GM19455 (cell line): ENCODE measurements at regions not wholly inside any gene's neighbourhood (a gene's known extent, or its start where the extent isn't known, plus 50 kb on each side); places are given as distances from the start of the nearest gene placed in this dataset.

Experiments used
- ATAC-seq: cut with Tn5 transposase; IDR thresholded peaks from one replicate; pipeline ENCODE4 v1.9.1; 2021; ENCODE audit not compliant: unreplicated experiment

- no peak for ATAC-seq
Measured at GRCh38 chr14:25108291-25108690, 58.3 kb upstream of the STXBP6 start.

- no peak for ATAC-seq
Measured at GRCh38 chr14:25103820-25104219, 53.9 kb upstream of the STXBP6 start.

- ATAC-seq, result no peak
Measured at GRCh38 chr14:25103271-25103670, 53.3 kb upstream of the STXBP6 start.

- no peak for ATAC-seq
Measured at GRCh38 chr14:25102788-25103187, 52.8 kb upstream of the STXBP6 start.

GRCh38 chr14:25101276-25101675 lies 51.3 kb upstream of the STXBP6 start:
- ATAC-seq, result no peak
